Hepatocyte (in vitro differentiated cells): ENCODE measurements at regions not wholly inside any gene's neighbourhood (a gene's known extent, or its start where the extent isn't known, plus 50 kb on each side); places are given as distances from the start of the nearest gene placed in this dataset.

ENCODE experiments used
- CTCF ChIP-seq: fragments of 200-600 bp; sonication (generic); IDR thresholded peaks from 2 replicates; pipeline ENCODE4 v1.5.1; 2016; ENCODE audit warnings: antibody characterized with exemption, mild to moderate bottlenecking; ENCODE audit not compliant: poor library complexity
- EZH2 ChIP-seq: fragments of 200-600 bp; sonication (generic); IDR thresholded peaks from 2 replicates; pipeline ENCODE4 v1.6.1; 2016; ENCODE audit warnings: antibody characterized with exemption, mild to moderate bottlenecking, borderline replicate concordance
- EZH2phosphoT487 ChIP-seq: fragments of 200-600 bp; sonication (generic); IDR thresholded peaks from one replicate; pipeline ENCODE4 v1.6.1; 2018; ENCODE audit warnings: antibody characterized with exemption, mild to moderate bottlenecking, low read depth, moderate library complexity; ENCODE audit not compliant: unreplicated experiment, severe bottlenecking

DNA sequence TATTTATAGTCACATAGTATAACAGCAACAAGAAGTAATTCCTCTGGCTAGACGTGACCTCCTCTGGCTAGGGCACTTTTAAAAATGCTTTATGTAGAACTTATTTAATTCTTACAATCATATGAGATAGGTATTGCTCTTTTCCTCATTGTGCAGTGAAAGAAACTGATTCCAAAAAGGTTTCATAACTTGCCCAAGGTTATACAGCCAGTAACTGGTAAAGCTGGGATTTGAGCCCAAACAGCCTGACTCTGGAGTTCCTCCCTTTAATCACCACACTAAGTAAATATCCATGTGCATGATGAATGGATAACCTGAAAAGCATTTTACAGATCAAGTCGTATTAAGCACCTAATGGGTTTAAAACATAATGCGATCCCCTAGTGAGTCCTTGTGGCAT lies 214.6 kb downstream of the PRL start:
- TF ChIP-seq CTCF: no peak
- no peak for TF ChIP-seq EZH2phosphoT487
- TF ChIP-seq EZH2: no peak
